NCI-H446 treated with DMSO at 0.1 percent for 48 hours (cell line): ENCODE measurements at regions not wholly inside any gene's neighbourhood (a gene's known extent, or its start where the extent isn't known, plus 50 kb on each side); places are given as distances from the start of the nearest gene placed in this dataset.
"Not testable (repeated sequence)": the region's sequence is repeated elsewhere in the genome, so short reads cannot be mapped to it uniquely, and the experiment has no call there.

Source experiments
- DNase-seq: peaks from one replicate; lab custom pipeline; 2025; lab: John Stamatoyannopoulos, UW

DNA sequence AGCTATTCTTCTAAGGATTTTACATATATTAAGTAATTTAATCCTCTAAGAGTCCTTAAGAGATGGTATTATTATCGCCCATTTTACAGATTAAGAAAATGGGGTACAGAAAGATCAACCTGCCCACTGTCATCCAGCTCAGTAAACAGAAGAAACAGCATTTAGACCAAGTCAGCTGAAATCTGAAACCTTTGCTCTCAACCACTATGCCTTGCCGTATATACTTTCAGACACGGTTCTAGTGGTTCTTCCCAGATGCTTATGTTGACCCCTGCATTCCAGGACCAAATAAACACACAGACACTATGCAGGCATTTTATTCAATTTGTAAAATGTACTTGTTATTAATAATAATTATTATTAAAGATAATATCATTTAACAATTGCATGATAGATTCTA is 854.8 kb downstream of the KCNJ2 start:
- DNase-seq, result peak; percentile 35

DNA sequence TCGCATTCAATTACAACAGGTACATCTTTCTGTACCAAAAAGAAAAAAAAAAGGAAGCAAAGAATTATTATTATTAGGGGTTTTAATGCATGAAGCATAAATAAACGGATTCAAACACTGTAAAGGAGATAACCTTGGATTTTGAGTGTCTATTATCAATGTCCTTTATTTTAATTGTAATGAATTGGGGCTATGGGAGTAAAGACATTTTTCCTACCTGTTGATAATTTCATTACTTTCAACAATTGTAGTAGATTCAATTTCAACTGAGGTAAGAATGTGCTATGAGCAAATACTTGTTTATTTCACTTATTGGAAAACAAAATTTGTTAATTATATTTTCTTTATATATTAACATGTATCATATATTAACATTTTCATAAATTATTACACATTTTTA is 855.6 kb downstream of the KCNJ2 start:
- DNase-seq, result no peak

DNA sequence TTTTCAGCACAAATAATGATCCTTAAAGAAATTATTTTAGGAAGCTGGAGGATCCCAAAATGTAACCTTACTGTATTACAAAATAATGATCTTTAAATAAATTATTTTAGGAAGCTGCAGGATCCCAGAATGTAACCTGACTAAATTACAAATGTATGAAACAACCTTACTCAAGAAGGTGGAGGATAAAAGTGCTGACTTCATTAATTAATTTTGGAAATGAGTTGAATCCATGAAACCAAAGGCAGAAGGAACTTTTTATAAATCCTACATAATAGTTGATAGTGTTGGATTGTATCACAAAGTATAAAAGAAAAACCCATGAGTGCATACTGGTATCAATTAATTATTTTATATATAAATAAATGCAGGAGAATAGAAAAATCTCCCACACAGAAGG is 859.9 kb downstream of the KCNJ2 start:
- DNase-seq, result no peak

DNA sequence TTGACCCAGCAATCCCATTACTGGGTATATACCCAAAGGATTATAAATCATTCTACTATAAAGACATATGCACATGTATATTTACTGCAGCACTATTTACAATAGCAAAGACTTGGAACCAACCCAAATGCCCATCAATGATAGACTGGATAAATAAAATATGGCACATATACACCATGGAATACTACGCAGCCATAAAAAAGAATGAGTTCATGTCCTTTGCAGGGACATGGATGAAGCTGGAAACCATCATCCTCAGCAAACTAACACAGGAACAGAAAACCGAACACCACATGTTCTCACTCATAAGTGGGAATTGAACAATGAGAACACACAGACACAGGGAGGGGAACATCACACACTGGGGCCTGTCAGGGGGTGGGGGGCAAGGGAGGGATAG is 862.0 kb downstream of the KCNJ2 start:
- not testable (repeated sequence) for DNase-seq

DNA sequence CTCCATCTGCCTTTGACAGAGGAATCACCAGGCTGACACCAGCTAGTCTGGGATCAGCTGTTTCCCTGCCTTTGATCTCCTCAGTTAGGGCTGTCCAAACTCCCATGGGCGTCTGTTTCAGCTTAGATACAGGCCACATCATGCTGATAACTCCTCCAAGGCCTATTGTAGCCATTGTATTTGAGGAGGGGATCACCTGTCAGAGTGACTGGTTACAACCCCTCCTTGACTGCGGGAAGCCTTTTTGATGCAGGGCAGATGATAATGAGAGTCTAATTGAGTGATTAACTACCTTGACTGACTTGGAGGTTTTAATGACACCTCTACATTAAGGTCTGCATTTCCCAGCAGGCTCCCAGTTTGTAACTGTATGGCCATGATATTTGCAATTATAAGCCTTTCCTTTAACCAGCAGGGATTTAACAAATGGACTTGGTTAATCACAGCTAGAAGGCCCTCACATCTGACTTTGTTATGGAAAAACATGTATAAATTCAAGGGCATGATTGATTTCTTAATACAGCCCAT is 863.5 kb downstream of the KCNJ2 start:
- no peak for DNase-seq

DNA sequence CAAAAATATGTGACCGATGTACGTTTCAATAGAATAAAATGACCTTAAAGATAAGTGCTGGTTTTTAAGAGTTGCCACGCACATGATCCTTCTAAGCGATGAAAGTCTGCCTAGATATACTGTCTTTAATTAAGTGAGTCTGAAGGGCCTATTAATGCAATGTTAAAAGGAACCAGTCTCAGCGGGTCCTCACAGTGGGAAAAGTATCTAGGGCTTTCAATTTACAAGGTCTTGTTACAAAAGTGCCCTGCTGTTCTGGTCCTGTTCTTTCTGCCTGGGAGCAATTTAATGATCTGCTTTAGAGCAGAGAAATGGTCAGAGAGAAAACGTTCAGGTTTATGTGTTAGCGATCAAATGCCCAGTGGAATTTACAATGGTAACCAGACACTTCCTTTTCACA is 864.0 kb downstream of the KCNJ2 start:
- DNase-seq, result no peak

DNA sequence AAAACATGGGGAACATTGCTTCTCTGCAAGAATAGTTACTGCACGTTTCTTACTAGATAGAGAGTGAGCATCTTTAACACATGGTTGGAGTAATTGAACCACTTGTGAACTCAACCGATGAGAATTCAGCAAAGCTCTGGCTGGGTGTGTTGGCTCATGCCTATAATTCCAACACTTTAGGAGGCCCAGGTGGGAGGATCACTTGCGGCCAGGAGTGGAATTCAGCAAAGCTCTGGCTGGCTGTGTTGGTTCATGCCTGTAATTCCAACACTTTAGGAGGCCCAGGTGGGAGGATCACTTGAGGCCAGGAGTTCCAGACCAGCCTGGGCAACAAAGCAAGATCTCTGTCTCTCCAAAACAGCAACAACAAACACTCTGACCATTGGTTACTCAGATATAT is 865.9 kb downstream of the KCNJ2 start:
- DNase-seq, result no peak

DNA sequence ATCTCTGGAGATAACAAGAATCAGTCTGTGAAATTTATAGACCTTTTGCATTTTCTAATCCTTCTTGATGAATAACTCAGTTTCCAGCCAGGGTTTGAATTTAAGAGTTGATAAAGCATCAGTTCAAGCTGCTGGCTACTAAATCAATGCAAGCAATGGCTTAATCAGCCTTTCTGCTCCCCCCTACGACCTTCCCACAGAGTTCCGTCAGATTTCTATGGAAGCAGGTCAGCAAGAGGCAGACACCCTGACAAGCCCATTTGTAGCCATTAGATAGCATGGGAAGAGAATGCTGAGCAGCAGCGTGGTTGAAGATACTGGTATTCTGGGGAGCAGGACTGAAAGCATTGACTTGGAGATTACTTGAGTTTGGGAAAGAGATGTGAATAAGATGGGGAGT is 868.1 kb downstream of the KCNJ2 start:
- DNase-seq, result no peak

DNA sequence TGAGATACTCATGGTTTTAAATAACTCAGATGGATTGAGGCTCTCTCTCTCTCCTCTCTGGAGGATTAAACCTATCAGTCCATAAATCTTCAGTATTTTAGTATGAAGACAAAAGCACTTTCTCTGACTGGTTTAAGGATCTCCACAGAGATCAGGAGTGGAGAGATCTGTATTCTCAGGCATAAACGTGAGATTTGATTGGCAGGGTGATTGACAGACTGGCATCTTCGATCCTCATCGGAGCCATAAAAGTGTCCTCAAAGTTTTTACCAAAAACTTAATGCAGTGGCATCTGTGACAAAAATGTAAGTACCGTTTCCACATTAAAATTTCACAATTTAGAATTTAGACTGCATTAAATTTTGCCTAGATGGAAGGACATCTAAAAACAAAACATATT is 870.1 kb downstream of the KCNJ2 start:
- no peak for DNase-seq

DNA sequence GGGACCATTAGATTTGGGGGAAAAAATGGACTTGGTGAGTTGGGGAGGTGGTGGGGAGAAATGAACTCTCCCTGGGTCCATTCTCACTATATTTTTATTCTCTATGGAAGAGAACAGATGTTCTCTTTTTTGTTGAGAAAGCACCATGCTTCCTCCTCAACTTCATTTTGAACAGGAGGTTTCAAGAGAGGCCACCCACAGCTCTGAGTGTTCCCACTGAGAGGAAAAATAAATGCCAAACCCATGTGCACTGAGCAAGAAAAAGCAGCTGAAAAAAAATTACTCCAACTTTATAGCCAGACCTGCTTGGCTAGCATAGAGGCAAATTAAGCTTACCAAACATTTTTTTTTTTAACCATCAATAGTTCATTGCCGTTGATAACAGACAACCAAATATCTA is 883.6 kb downstream of the KCNJ2 start:
- peak; percentile 32 for DNase-seq

DNA sequence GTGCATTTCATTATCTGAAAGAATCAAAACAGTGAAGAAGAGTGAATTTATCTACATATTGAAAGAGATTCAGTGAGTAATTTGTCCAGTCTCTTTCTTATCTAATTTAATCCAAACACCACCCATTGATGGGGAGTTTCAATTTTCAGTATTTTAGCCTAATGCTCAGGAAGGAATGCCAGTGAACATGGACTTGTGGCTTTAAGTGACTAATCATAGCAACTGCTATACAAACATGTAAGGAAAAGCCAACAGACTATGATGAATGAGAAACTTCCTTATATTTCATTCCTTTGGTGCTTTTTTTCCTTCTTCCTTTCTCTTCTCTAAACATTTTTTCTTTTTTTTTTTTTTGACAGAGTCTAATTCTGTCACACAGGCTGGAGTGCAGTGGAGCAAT is 885.8 kb downstream of the KCNJ2 start:
- DNase-seq, result no peak

DNA sequence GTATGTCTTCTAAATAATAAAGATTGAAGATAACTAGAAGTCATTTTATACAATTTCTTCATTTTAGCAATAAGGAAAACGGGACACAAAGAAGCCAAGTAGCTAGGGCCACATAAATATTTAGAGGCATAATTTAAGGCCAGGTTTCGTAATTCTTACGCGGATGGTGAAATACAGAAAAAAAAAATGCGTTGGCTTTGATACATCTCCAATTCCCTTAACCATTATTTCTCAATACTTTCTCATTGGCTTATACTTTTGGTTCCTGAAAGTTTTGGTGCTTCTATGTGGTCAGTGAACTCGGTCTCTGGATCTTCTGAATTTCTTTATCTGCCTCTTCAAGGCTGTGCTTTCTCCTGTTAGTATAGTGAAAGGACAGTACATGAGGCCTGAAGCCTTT is 888.1 kb downstream of the KCNJ2 start:
- no peak for DNase-seq

DNA sequence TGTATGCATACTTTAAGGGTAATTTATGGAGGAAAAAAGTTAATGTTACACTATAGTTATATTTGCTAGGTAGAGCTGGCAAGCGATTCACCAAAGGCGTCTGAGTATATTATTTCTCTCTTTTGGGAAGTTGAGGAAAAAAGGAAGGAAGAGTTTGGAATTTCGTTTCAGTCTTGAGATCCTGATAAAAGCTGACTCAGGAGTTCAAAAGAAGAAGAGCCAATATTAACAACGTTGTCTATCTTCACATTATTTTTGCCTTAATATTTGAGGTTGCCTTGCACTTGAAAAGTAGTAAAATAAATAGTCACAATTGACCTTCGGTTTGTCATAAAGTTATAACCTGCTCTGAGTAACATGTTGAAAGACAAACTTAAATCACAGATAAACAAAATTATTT is 888.6 kb downstream of the KCNJ2 start:
- DNase-seq, result no peak

DNA sequence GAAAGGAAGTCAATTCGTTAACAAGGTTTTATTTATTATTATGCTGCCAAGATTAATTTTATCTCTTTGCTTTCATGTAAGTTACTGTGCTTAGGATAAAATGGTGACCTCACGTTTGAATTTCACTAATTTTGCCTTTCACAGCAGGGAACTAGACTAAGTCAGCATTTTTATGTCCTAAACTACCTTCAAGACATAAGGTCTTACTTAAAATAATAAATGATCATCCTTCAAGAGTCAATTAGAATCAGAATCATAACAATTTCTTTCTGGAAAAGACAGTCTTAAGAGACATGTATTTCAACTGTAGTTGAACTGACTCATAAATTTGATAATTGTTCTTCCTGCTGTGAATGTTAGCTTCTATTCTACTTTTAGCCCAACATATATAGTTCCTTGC is 893.8 kb downstream of the KCNJ2 start:
- DNase-seq, result no peak

DNA sequence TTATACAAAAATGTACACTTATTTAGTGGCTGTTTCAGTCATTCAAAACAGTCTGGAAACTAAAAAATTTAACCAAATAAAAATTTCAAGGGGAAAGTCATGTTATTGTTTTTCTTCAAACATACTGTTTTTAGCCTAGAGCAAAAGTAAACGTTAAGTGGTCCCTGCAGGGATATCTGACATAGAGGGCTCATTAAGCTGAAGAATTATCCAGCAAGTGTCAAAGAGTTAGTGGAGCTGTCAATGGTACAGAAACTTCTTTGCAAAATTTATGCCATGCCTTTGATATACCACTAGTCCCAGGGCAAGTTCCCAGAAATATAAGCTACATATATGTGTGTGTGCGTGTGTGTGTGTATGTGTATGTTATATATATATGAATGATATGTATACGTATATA is 894.2 kb downstream of the KCNJ2 start:
- DNase-seq, result no peak

DNA sequence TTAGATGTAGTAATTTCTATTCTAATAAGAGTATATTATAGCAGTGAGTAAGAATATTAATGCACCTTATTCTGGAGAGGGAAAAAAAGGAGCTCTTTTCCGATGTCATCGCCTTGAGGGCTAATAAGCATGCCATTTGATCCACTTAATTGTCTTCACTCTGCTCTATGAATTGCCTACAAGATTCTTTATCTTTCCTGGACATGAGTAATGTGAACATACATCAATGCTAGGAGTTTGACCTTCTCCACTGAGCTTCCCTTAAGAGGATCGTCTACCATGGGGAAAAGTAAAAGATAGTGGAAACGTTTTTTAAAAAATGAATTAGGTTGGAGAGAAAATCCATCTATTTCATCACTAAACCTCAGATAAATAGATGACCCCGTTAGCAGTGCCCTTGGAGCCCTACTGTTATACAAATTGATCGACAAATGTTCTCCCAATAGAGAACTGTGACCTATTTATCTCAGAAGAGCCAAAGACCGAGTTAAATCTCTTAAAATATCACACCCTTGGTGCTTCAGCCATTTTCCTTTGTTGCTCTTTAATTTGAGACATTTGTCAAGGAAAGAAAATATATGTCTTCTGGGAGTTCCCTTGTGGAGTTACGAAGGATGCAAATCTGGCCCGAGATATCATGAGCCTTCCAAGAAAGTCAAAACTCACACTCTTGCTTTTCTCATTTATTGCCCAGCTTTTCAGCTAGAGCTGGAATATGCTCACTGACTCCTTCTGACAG is 898.5 kb downstream of the KCNJ2 start:
- no peak for DNase-seq

DNA sequence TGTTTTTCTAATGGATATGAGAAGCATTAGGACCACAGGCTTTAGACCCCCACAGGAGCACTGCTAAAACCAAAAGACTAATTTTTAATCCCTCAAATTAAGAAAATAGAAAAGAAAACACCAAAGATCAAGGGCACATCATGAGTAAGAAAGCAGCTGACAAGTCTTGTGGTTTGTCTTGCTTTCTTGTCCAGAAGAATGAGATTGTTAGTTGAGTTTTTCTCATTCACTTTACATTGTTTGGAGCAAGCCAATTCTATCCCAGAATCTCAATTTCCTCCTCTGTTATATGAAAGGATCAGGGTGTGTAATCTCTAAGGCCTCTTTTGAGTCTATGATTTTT is 899.0 kb downstream of the KCNJ2 start:
- no peak for DNase-seq

DNA sequence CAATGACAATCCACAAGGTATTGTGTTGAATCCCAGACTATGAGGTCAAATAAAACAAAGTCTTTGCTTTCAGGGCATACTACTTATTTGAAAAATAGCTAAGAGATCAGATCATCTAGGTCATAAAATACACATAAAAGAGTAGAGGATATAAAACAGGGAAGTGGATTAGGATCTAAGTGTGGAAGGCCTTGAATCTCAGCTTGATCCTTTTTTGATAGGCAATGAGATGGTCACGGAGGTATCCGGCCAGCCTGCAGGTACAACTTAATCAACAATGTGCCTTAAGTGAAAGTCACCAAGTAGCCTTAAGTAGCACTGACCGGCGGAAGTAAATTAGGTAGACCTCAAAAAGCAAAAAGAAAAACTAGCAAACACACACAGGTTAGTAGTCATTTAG is 901.7 kb downstream of the KCNJ2 start:
- DNase-seq, result no peak

DNA sequence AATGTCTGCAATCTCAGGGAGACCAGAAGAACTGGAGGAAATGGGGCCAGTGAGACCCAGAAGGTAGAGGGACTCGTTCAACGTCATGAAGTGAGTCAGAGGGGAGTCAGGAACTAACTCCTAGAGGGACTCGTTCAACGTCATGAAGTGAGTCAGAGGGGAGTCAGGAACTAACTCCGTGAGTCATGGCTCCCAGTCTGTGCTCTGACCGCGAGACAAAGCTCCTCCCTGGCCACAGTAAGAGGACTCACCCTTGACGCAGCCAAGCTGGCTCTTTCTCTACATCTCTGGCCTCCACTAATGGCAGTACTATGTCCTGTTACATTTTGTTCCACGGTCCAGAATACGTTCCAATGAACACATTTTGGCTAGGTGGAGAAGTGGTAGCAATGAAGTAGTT is 902.5 kb downstream of the KCNJ2 start:
- no peak for DNase-seq

DNA sequence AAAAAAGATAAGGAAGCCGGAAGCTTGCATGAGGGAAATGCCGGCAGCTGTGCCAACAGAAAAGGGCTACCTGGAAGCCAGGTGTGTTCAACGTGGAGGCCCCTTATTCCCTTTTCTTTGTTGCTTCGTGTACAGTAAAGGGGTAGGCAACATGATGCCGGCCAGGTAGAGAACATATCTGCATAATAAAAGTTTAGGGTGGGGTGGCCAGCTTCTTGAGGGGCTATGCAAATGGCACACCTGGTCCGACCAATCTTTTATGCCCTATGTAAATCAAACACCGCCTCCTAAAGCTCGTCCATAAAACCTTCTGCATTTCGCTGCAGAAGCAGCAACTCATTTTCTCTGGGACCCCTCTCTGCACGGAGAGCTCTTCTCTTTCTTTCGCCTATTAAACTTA is 911.6 kb downstream of the KCNJ2 start:
- DNase-seq, result no peak

DNA sequence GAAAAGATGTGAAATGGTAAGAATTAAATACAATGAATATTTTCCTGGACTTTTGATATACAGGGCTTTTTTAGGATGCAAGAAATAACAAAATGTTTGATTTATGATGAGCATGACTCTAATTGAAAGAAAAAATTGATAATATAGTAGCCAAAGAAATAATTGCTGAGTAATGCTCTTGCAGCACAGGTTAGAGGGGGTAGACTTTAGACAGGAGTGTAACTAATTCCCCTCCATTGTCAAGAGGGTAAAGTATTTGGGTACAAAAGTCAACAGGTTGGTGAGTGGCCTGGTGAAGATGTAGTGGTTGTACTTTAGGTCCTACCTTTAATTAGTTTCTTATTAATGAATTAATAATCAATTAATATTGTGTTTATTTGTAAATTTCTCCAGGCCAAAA is 912.3 kb downstream of the KCNJ2 start:
- DNase-seq, result no peak

DNA sequence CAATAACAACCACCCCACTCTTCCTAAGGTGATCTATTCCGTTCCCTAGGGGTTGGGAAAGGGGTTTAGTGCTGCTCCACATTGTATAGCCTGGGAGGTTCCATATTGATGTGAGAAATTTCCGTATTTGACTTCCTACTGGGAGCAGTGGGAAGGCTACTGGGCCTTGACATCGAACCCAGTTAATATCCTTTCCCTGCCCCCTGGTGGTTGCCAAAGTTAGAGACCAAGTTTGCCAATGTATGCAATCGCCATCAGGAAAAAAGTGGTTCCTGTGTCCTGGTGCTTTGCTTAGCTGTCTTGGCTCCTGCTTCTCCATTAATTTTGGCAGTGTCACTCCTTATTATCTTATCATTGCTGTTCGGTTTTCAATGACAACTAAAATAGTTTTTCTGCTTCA is 914.9 kb downstream of the KCNJ2 start:
- peak; percentile 31 for DNase-seq

DNA sequence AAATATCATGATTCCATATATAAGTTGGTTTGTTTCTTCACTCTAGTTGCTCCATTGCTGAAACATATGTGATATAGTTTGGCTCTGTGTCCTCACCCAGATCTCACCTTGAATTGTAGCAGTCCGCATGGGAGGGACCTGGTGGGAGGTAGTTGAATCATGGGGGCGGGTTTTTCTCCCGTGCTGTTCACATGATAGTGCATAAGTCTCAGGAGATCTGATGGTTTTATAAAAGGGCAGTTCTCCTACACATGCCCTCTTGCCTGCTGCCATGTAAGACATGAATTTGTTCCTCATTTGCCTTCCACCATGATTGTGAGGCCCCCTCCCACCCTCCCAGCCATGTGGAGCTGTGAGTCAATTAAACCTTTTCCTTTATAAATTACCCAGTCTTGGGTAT is 915.5 kb downstream of the KCNJ2 start:
- no peak for DNase-seq

DNA sequence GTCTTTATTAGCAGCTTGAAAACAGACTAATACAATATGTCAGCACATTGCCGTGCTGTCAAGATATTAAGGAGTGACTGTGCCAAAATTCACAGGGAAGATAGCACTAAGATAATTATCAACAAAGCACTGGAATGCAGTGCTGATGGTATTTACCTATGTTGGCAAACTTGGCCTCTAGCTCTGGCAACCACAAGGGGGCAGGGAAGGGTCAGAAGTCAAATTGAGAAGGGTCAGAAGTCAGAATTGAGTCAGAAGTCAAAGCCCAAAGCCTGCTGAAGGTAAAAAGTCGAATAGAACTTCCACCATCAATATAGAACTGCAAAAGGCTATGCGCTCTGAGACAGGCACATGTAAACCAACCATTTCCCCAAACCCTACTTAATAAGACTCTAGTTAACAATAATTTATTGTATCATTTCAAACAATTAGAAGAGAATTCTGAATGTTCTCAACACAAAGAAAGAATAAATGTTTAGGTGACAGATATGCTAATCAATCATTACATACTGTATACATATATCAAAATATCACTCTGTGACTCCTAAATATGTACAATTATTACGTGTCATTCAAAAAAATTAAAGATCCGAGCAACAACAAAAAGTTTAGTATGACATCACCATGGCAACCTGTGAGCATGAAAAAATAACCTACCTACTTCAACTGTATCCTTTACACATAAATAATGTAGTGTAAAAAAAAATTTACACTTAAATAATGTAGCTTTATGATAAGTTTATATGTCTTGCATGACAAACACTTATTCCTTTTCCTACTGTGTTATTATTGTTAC is 916.1 kb downstream of the KCNJ2 start:
- no peak for DNase-seq
